GM21786 (cell line): ENCODE measurements at regions not wholly inside any gene's neighbourhood (a gene's known extent, or its start where the extent isn't known, plus 50 kb on each side); places are given as distances from the start of the nearest gene placed in this dataset.

ENCODE experiments used
- ATAC-seq: cut with Tn5 transposase; IDR thresholded peaks from one replicate; pipeline ENCODE4 v1.9.1; 2021; ENCODE audit not compliant: unreplicated experiment

DNA sequence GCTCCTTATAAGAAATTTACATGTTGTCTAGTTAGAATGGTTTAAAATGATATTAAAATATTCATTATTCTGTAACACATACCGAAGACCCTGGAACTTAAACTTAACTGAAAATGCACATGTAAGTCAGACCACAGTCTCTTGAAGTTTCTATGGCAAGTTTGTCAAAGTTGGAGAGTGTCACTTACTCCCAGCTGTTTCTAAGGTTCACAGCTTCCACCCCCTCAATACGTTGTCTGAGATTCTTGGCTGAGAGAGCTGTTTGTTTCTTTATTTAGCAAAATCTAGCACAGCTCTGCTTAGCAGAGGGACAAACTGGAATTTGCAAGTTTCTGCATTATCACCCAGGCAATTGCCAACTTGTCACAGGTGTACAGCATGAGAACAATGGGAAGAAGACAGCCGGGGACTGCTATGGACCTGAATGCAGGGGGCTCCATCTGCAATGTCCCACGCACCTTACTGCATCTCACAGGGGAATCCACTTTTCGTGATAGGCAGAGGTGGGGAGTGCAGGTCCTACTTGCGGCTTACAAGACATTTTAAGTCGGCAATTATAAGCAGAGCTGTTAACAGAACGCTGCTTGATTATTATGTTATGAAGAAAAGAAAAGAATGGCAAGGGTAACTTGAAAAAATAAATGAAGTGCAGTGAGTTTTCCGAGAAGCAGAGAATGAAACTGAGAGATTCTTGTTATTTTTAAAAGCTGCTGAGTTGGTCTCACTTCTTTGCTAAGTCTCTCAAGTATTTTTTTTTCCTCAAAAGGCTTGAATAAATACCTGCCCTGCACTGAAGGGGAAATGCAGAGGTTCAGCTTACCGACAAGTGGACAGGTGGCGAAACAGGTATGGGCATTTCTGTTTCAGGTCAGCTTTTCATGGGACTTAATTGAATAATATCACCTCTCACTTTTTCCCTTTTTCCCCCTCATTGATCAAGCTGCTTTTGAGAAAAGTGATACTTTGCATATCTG lies 1072.1 kb upstream of the FANCL start:
- no peak for ATAC-seq

DNA sequence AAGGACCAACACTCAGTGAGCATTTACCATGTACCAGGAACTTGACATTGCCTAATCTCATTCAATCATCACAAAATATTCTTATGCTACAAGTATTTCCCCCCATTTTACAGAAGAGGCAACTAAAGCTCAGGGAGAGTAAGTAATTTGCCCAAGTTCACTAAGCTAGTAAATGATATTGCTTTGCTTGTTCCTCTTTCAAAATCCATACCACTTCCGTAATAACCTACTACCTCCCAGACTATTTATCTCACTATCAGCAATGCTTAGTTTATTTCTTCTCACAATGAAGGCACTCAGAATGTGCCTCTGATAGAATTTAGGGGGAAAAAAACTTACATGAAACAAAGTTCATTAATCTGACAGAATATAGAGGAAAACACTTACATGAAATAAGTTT lies 1070.9 kb upstream of the FANCL start:
- no peak for ATAC-seq

DNA sequence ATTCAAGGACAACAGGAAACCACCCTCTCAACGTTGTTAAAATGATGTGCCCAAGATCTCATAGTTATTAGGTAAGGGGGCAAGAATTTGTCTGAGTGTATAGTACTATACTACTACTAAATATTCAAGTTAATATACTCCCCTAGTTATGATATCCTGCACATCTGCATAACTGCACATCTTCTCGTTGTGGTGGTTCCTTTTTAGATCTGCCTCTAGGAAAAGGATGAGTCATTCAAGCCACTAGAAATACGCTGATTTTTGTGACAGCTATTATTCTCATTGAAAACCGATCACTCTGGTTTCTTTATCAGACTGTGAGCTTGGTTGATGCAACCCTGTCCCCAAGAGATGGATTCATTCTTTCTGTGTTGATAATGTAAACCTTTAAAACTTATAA lies 1067.0 kb upstream of the FANCL start:
- no peak for ATAC-seq

DNA sequence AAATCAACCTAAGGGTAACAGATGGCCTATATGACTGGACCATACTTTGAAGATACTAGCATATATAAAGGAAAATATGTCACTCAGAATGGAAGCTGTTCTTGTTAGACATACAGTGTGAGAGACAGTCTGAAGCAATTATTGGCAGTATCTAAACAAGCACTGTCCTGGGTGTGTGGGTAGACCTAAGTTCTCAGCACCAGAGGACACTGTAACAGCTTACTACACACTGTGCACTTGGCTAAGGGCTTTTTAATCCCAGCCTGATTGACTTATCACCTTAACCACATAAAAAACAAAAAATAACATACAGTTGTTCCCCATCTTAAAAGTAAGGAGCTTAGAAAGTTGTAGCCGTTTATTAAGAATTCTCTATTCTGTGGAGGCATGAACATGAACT lies 1066.1 kb upstream of the FANCL start:
- ATAC-seq: no peak

DNA sequence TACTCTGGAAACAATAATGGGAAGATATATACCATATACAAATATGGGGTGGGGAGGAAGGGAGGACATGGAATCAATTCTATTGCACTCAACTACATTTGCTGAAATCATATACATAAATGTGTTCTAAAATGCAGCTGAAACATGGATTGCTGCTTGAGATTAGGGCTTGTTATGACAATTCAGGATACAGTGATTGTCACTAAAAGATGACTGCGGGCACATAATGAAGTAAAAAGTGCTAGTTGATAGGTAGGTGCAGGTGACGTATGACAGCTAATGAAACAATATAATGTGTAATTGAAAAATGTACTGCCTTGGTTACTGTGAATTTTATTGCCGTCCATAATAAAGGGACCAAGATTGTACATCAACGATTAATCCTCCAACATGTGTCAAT lies 1062.1 kb upstream of the FANCL start:
- ATAC-seq: no peak

DNA sequence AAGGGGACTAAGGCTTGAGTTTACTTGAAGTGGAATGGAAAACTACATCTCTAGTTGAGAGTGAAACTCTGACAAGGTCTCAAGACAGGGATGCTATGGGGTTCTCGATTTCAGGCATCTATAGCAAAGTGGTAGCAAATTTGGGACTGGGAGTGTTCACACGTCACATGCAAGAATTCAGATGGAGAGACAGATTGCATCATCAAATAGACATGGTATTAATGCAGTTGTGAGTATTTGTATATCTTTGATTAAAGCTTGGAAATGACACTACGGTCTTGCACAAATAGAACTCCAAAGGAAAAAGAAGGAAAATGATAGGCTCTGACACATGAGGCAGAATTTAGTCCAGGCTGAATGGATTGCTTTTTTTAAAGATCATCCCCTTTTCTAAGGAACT lies 1061.6 kb upstream of the FANCL start:
- ATAC-seq: no peak

DNA sequence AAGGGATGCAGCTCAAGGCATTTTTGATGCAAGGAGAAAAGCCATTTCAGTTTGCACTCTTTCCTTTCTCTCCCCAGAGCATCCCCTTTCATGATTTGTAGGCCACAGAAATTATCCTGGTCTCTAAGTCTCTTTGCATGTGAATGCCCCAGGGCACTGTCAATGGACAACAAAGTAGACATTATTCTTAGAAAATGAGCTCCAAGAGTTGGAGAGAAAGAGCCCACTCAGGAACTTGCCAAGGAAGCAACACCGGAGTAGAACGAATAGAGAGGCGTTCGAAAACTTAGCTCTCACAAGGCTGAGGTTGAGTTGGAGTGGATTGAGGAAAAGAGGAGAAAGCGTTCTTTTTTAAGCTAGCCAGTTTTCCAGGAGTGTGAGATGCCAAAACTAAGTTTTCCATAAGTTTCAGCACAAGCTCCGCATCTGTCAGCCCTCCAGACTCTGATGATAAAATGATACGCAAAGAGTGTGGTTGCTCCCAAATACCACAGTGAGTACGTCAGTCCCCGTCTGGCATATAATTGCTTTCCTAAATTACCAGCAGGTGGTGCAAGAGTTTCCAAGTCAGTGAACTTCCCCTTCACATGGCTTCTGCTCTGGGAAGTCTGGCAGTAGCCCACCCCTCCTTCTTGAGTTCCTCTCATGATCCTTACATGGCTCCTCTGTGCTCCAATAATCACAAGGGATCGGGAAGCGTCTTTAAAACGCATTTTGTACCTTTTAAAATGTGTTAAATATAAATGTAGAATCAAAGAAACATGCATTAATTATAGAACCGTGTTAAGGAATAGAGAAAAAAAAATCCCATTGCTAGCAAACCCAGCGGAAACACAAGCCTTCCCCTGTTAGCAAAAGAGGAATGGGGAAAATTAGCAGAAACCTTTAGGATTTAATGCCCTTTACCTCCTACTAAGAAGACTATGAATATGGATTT lies 1060.6 kb upstream of the FANCL start:
- ATAC-seq: peak; percentile 76

DNA sequence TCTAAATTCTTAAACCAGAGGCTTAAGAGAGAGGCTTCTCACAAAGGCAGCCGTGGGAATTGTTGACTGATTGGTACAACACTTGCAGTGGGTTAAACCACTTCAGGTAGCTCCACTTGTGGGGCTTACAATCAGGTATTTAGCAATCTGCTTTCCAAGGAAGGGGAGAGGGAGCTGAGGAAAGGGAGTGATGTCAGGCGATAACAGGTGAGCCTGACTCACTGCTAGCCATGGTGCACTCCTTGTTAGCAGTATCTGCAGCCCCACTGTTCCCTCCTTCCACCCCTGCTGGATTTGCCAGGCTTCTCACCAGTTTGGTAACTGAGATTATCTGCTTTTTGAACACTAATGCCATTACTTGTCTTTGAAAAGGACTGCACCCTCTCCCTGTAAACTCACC lies 1056.7 kb upstream of the FANCL start:
- no peak for ATAC-seq

DNA sequence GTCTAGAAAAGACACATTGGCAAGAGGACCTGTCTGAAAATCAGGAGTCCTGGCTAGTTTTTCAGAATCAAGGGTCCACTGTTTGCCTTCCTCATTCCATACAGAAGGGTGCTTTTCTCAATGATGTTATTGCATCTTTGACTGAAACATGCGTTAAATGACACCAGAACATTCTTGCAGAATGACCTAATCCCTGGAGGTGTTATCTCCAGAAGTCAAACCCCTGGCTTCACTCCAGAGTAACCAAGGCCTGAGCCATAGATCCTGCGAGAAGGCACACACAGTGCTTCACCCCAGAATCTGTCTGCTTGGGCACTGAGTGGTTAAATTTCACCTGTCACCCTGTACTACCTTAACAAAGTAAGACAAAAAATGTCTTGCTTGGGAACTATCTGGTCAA lies 1055.2 kb upstream of the FANCL start:
- no peak for ATAC-seq

DNA sequence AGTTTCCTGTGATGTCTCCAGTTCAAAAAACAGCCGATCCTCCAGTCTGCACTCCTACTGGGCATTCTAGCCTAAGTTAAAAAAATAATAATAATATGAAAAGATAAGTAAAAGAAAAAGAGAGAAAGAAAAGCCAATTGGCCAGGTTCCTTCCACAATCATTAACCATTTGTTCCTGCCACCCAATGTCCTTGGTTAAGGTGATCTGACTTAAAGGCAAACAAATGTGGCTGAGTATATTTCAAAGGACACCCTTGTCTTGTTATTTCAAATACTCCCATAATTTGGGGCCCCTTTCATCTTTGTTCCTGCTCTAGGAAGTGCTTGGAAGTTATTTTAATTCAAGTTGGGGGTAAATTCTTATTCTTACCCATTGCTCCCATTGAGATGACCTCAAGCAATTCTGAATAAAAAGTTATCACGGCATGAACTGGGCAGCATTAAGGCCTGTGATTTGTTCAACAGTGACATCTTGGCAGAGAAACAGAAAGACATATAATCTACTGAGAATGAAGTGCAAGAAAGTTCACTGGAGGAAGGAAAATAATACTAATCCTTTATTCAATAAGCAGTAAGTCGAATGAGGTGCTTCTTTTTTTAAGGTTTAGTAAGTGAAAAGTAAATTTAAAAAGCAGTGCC lies 1054.5 kb upstream of the FANCL start:
- no peak for ATAC-seq

DNA sequence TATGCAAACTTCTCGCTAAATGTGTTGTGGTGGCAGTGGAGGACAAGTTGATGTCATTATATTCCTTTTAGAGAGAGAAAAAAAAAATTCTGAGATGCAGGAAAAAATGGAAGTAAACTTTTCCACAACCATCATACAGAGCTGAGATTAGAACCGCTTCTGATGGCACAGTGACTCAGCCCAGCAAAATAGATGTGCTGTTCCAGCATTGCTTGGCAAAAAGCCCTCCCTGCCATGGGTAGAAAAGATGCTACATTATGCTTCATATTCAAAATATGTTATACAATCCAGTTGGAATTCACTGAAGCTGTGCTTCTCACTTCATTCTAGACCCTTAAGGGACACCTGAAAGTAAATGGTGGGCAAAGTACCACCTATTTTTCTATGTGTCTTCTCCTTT lies 1047.6 kb upstream of the FANCL start:
- no peak for ATAC-seq

DNA sequence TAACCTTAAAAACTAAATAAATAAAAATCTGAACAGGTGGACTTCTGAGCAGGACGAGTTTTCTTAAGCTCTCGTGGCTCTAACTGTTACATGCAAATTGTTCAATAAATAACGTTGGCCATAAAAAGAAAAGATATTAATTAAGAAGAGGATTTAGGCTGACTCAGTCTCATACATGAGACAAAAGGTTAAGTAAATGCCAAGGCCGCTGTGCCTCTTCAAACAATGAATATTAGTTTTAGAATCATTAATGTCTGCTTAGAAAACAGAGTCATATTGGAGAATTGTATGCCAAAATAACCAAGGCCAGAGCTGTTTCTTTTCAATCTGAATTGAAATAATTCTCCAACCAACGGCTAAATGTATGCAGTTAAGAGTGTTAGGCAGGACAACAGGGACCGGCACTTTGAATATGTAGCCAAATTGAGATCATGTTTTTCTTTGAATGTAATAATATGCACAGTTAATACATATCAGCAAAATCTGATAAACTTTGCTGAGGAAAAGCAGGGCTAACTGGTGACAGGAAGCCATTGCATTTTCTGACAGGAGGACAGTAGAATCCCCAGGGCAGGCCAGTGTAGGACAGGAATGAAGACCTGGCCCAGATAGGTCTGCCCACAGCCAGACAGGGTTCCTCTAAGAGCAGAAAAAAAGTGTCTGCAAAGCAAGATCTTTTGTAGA lies 1041.4 kb upstream of the FANCL start:
- no peak for ATAC-seq

DNA sequence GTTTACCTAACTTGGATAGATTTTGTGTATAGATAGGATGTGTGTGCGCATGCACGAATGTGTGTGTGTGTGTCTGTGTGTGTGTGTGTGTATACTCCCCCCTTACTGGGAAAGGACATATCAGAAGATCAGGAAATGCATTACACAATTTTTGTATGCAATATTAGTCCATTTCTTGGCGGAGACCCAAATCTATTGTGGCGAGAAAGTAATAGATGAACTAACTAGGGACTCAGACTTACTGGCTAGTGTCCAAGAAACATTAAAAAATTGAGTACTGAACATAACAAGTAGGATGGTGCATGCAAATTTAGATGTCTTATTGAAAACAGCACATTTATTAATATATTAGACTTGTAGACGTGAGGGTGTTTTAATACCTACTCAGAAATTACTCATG lies 1036.5 kb upstream of the FANCL start:
- no peak for ATAC-seq

DNA sequence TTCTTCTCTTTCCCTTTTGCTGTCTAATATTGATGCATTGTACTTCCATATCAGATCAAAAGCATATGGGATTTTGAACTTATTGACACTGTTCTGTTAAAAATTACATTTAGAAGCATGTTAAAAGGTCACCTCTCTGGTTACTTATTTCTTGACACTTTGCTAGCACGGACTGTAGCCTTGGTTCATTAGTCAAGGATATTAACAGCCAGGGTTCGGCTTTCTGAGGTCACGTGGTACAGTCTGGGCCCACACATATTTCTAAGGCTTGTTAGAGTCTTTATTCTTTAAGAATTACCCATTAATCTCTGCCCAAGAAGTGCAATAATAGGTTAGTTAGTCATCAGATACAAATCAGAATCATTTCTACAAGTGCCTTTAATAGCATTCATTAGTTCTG lies 1035.8 kb upstream of the FANCL start:
- ATAC-seq: no peak

DNA sequence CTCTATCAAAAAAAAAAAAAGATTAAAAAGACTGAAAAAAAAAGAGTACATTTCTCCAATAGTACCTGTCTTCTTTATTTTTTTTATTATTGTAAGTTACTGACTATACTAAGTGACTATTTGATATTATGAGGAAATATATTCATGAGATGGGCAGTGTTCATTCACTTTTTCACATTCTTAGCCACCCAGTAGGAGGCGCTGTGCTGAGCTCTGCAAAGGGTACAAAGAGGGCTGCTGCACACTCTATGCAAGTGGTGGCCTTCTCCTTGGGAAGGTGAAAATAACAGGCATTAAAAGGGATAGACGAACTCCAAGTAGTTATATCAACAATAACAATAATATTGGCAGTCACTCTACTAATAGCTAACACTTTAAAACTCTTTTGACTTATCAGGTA lies 1034.9 kb upstream of the FANCL start:
- no peak for ATAC-seq

DNA sequence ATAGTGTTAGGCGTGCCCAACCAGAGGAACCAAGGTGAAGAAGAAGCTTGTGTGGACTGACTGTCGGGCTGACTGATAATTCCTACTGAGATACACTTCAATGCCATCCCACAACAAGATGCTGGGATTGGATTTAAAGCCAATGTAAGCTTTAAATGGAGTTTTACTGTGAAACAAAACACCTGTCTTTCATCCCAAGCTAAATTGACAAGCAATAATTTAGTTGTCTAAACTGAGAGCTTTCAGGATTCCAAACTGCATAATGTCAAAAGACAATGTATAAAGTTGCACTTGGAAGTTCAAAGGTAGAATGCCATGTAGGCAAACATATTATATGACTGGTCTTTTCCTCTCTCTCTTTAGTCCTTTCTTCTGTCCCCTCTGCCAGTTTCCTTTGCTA lies 1025.3 kb upstream of the FANCL start:
- no peak for ATAC-seq

DNA sequence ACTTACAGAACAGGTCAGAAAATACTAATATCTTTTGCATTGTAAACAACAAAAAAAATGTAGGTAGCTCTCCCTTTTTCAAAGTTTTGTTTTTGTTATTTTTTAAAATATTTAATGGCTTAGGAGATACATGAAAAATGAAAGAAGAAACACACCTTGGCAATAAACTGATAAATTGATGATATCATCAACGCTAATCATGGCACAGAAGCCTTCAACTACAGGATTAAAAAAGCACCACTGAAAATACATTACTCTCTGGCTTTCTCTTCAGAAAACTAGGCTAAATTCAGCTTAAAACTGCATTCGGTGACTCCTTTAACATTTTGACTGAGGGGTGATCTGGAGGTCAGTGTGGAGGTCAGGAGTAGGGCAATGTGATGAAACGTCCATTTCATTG lies 1018.8 kb upstream of the FANCL start:
- no peak for ATAC-seq

DNA sequence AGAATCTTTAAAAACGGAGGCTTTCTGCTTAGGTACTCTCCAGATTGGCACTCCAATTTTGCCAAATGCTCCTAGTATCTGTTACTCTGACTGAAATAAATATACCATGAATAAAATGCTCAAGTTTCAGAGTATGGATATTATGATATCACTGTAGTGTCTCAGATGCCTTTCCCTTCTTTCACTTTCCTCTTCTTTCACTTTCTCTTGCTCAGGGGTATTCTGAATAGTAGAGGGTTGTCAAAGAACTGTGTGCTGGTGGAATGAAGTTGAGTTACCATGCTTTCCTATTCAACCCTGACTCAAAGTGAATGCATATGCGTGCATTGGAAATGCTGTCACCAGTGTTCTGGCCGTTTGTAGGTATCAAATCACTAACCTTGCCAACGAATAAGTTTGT lies 1015.2 kb upstream of the FANCL start:
- ATAC-seq: no peak

DNA sequence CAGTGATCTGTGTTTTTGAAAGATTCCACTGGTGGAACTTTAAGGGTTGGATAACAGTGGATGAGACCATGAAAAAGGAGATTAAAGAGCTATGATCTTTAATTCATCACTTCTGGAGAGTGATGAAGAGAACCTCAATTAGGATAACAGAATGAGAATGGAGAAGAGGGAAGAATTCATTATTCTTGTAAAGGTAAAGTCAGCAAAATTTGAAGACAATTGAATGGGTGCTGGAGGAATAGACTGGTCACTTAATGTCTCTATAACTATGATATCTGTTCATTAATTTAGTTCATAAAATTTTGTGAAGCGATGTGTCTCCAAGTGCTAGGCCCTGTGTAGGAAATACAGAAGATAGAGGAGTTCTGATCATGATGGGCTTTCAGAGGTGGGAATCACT lies 1013.2 kb upstream of the FANCL start:
- no peak for ATAC-seq

DNA sequence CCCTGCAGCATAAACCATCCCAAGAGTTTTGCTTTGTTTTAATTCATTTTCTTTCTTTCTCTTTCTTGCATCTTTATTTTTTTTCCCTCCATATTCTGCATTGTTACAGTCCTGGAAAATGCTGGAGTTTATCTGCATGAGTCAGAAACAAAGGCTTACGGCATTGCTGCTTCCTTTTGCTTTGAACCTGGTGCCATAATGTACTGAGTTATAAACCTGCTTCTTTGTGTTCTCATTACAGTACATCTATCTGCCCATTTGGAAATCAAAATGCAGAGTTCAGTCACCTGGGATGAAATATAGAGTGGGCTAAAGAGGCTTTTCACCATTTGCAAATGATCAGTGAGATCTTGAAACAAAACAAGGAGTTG lies 1009.2 kb upstream of the FANCL start:
- no peak for ATAC-seq
